Fibroblast of lung (primary cell): ENCODE measurements at regions not wholly inside any gene's neighbourhood (a gene's known extent, or its start where the extent isn't known, plus 50 kb on each side); places are given as distances from the start of the nearest gene placed in this dataset.

Experiments
- EZH2 ChIP-seq: IDR thresholded peaks from 2 replicates; pipeline ENCODE4 v1.5.1; 2012; ENCODE audit warnings: low read length, control low read depth, mild to moderate bottlenecking; ENCODE audit errors: missing control alignments
- TF ChIP-seq, protein P1 (sequence below), 2 donors: IDR thresholded peaks in 1 of 2; conservative IDR thresholded peaks in 1 of 2; 1 replicate in 1 of 2; 2 replicates in 1 of 2; pipeline ENCODE4 v1.5.1; 2011 to 2012; ENCODE audit warnings: low read length in 2 of 2, control low read depth in 1 of 2, inconsistent platforms in 1 of 2, low read depth in 1 of 2, mild to moderate bottlenecking in 1 of 2

DNA sequence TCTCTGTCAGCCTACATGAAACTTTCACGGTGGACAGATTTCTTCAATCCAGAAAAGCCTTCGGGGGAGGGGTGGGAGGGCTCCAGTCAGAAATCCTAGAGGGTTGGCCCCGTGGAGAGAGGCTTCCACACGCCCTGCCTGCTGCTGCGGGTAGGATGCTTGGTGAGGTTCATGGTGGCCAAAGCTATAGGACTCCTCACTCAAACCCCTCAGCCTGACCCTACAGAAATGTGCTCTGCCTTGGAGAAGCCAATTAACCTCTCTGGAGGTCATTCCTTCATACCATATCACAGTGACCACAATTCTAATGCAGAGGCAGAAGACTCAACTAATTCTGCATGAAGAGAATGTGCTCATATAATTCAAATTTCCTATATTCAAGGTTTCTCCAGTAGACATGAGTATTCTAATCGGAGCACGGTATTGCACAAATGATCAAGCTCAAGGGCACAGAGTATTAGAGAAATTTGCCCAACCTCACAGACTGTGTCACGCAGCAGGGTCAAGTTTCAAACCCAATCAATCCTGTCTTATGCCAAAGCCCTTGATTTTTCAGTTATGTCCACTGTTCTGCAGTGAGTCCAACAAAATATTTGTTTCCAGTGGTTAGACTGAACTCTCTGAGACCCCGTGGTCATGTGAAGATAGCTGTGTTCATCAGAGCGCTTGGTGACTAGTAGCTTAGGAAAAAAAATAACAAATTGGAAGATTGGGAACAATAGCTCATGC lies 104.8 kb downstream of the TOMM20 start:
- TF ChIP-seq EZH2, result no peak
- TF ChIP-seq, protein P1, sequence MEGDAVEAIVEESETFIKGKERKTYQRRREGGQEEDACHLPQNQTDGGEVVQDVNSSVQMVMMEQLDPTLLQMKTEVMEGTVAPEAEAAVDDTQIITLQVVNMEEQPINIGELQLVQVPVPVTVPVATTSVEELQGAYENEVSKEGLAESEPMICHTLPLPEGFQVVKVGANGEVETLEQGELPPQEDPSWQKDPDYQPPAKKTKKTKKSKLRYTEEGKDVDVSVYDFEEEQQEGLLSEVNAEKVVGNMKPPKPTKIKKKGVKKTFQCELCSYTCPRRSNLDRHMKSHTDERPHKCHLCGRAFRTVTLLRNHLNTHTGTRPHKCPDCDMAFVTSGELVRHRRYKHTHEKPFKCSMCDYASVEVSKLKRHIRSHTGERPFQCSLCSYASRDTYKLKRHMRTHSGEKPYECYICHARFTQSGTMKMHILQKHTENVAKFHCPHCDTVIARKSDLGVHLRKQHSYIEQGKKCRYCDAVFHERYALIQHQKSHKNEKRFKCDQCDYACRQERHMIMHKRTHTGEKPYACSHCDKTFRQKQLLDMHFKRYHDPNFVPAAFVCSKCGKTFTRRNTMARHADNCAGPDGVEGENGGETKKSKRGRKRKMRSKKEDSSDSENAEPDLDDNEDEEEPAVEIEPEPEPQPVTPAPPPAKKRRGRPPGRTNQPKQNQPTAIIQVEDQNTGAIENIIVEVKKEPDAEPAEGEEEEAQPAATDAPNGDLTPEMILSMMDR (conservative IDR thresholded peaks at IDR 0.05 in 1 of 2, IDR thresholded peaks at IDR 0.05 in 1 of 2; ENCODE audit: low read depth in 1 of 2, low read length in 2 of 2), result no peak
